Activated CD8-positive, alpha-beta memory T cell treated with anti-CD3 and anti-CD28 coated beads for 36 hours (primary cell): ENCODE measurements at regions not wholly inside any gene's neighbourhood (a gene's known extent, or its start where the extent isn't known, plus 50 kb on each side); places are given as distances from the start of the nearest gene placed in this dataset.

Source experiments
- CTCF ChIA-PET: fragments of 350-600 bp; sonication (Branson Sonifier 250); formaldehyde crosslinking; loops from one replicate; lab custom pipeline; 2021; ENCODE audit warnings: antibody characterized with exemption; lab: Charles Lee
- POLR2A ChIA-PET: fragments of 350-600 bp; sonication (Branson Sonifier 250); formaldehyde crosslinking; loops from one replicate; lab custom pipeline; 2021; ENCODE audit warnings: antibody characterized with exemption; lab: Charles Lee

DNA sequence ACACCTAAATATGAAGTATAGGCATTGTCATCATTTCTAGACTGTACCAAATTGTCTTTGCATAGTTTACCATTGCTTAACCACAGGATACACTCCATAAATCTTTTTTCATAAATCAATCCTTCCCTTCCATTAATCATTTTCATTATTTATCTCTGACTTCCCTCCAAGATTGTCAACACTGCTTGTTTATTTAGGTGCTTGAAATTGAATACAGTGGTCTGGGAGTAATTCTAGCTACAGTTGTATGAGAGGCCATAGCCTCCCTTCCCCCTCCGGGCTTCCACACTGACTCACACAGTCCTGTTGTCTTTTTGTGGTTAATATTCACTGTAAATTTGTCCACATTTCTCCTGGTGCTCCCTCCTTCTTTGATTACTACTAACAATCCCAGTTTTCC, 114.2 kb upstream of the ARID2 start:
- POLR2A ChIA-PET: no interaction called here
- CTCF ChIA-PET: no interaction called here

DNA sequence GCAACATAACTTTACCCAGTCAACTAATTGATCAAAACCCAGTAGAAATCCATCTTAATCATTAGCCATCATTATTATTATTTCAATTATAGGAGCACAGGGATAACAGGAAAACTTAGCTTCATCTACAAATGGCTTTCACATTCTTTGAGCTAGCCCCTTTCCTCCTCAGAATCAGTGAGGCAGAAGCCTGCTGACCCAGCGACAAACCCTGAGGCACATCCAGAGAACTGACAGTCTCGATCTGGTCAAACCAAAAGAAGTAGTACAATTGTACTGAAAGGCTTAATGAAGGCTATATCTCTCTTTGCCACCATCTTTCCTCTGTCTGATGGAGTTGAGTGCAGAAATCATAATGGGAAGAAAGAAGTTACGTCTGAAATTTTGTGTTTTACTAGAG, 109.8 kb upstream of the ARID2 start:
- ChIA-PET POLR2A (no interaction called here), CTCF (no interaction called here)

GRCh38 chr12:45621703-45622102, 107.8 kb upstream of the ARID2 start:
- CTCF ChIA-PET: no interaction called here
- POLR2A ChIA-PET: no interaction called here

GRCh38 chr12:45622210-45622937, 107.1 kb upstream of the ARID2 start:
- CTCF ChIA-PET: no interaction called here

GRCh38 chr12:45623221-45623620, 106.3 kb upstream of the ARID2 start:
- CTCF ChIA-PET: no interaction called here
- POLR2A ChIA-PET: no interaction called here

More at GRCh38 chr12:45622210-45622937, 107.1 kb upstream of the ARID2 start:
- POLR2A ChIA-PET: no interaction called here

- POLR2A ChIA-PET: no interaction called here
- CTCF ChIA-PET: no interaction called here
Observed at GRCh38 chr12:45623940-45624339, 105.6 kb upstream of the ARID2 start.

GRCh38 chr12:45626965-45627364, 102.5 kb upstream of the ARID2 start:
- ChIA-PET CTCF (no interaction called here), POLR2A (interaction anchor here (0.6 kb wide), 1 partner anchor 30 kb away, joined by 8 read pairs; no protein-coding TSS in a partner anchor)

GRCh38 chr12:45627407-45628069, 102.0 kb upstream of the ARID2 start:
- ChIA-PET CTCF (interaction anchor here (0.6 kb wide), 1 partner anchor 275 kb away, joined by 3 read pairs; no protein-coding TSS in a partner anchor), POLR2A (no interaction called here)

DNA sequence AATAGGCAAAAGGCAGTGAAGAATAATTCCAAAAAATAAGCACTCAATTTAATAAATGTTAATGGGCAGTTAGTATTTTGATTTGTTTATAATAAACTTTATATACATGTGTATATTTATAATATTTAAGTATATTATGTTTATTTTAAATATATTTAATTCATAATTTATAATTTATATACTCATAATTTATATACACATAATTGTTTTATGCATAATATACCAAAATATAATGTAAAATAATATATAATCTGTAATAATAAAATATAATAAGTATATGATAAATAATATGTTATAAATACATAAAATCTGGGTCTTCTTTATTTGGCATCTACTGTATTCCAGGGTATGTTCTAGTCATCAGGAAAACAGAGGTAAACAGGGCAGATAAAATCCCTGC, 100.2 kb upstream of the ARID2 start:
- ChIA-PET POLR2A (no interaction called here), CTCF (interaction anchor here (0.6 kb wide), 1 partner anchor 506 kb away, joined by 3 read pairs; no protein-coding TSS in a partner anchor)

DNA sequence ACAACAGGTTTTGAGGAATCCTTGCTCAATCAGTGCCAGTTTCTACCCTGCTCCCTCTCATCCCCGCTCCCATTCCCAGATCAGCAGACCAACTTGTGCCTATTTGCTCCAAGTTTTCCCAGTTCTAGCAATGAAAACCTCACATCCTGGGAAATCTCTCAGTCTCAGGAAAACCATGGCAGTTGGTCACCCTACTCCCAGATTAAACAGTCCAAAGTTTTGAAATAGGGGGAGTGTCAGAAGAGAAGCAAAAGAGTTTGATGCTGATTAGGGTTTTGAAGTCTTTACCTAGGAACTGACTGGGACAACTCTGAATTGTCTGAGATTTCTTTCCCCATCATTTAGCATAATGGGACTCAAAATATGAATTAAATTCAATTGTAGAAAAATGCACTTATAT, 95.8 kb upstream of the ARID2 start:
- CTCF ChIA-PET: interaction anchor here (0.6 kb wide), 1 partner anchor 645 kb away, joined by 3 read pairs; no protein-coding TSS in a partner anchor
- POLR2A ChIA-PET: no interaction called here

DNA sequence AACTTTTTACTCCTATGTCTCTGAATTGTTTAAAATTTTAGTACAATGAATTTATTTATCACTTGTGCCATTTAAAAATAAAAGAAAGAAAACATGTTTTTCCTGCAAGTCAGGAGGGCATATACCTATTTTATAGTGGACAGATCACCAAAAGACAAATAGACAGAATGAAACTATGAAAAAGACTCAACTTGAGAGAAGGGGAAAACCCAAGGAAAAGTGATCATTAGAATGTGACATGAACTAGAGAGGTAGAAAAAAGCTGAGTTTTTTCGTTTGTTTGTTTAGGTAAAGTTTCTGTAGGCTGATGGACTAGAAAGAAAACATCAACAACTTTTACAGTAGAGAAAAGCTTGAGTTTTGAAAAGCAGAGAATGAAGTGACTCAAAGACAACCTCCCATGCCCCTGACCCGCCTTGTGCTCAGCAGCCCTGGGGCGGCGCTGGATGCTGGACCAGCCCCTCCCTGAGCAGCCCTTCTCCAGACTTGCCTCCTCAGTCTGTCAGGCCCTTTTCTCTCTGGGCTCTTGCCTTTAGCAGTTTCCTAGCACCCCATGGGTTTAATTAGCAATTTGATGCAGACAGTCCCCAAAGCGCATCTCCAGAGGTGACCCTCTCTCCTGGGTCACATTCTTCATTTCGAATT, 95.1 kb upstream of the ARID2 start:
- POLR2A ChIA-PET: no interaction called here
- CTCF ChIA-PET: interaction anchor here (0.6 kb wide), 1 partner anchor 644 kb away, joined by 3 read pairs; no protein-coding TSS in a partner anchor

DNA sequence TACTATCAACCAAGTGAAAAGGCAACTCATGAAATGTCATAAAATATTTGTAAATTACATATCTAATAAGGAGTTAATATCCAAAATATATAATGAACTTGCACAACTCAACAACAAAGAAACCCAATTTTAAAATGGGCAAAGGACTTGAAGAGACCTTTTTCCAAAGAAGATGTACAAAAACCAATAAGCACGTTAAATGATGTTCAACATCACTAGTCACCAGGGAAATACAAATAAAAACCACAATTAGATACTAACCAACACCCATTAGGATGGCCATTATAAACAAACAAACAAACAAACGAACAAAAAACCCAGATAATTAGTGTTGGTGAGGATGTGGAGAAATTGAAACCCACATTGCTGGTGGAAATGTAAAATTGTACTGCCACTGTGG, 92.3 kb upstream of the ARID2 start:
- CTCF ChIA-PET: no interaction called here

DNA sequence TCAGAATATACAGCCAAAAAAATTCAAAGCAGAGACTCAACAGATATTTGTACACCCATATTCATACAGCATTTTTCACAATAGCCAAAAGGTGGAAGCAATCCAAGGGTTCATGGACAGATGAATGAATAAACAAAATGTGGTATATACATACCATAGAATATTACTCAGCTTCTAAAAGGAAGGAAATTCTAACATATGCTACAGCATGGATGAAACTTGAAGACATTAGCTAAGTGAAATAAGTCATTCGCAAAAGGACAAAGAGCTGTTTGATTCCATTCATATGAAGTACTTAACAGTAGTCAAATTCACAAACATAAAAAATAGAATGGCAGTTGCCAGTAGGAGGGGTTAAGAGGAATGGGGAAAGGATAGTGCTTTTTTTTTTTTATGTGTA, 91.8 kb upstream of the ARID2 start:
- ChIA-PET POLR2A (no interaction called here), CTCF (no interaction called here)

More for the DNA sequence above, 92.3 kb upstream of the ARID2 start:
- POLR2A ChIA-PET: no interaction called here

DNA sequence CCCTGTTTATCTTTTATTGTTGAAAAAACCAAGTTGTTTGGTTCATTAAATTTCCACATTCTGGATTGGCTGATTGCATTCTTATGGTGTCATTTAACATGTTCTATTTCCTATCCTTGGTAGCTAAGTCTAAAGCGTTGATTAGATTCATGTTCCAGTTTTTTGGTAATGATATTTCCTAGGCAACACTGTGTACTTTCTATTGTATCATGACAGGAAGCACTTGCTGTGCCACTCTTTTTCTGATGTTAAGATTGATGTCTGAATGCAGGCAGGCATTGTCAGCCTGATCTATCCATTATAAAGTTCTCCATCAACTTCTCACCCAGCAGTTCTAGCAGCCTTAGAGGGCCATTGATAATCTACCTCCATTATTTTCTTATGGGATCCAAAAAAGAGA, 91.1 kb upstream of the ARID2 start:
- CTCF ChIA-PET: no interaction called here
- POLR2A ChIA-PET: no interaction called here

- ChIA-PET POLR2A (no interaction called here), CTCF (no interaction called here)
Observed at GRCh38 chr12:45644541-45644940, 85.0 kb upstream of the ARID2 start.

GRCh38 chr12:45646851-45647581, 82.5 kb upstream of the ARID2 start:
- ChIA-PET CTCF (no interaction called here), POLR2A (no interaction called here)

- ChIA-PET CTCF (no interaction called here), POLR2A (no interaction called here)
Observed at GRCh38 chr12:45648070-45648469, 81.4 kb upstream of the ARID2 start.

GRCh38 chr12:45651029-45651428, 78.5 kb upstream of the ARID2 start:
- CTCF ChIA-PET: interaction anchor here (0.7 kb wide), 1 partner anchor 342 kb away, joined by 3 read pairs; no protein-coding TSS in a partner anchor
- POLR2A ChIA-PET: no interaction called here

GRCh38 chr12:45654002-45654665, 75.4 kb upstream of the ARID2 start:
- POLR2A ChIA-PET: no interaction called here
- CTCF ChIA-PET: interaction anchor here (0.7 to 1.3 kb wide), 2 partner anchors 16 to 105 kb away, joined by 3 to 5 read pairs; no protein-coding TSS in a partner anchor
